ENCODE measurements at regions not wholly inside any gene's neighbourhood (a gene's known extent, or its start where the extent isn't known, plus 50 kb on each side); places are given as distances from the start of the nearest gene placed in this dataset.

- TF ChIP-seq ZNF143 (CRISPR knock-in tag; IDR thresholded peaks at IDR 0.05) (no peak), ZNF639 (CRISPR knock-in tag; conservative IDR thresholded peaks at IDR 0.05 in 1 of 2, IDR thresholded peaks at IDR 0.05 in 1 of 2) (no peak)
Observed at GRCh38 chr4:141524116-141524515, 112.3 kb upstream of the IL15 start.
